Lower leg skin (tissue), 3 donors: ENCODE measurements at regions not wholly inside any gene's neighbourhood (a gene's known extent, or its start where the extent isn't known, plus 50 kb on each side); places are given as distances from the start of the nearest gene placed in this dataset.

Source experiments
- POLR2A ChIP-seq, 2 donors: fragments of 450-650 bp; IDR thresholded peaks; one replicate each; pipeline ENCODE4 v1.6.1; 2016 to 2017; ENCODE audit warnings: antibody characterized with exemption in 2 of 2, mild to moderate bottlenecking in 1 of 2, moderate library complexity in 1 of 2
- TF ChIP-seq, protein P1 (sequence below), 3 donors: fragments of 450-650 bp; IDR thresholded peaks; one replicate each; pipeline ENCODE4 v1.5.1; 2016; ENCODE audit warnings: antibody characterized with exemption in 3 of 3, mild to moderate bottlenecking in 3 of 3, moderate library complexity in 2 of 3

DNA sequence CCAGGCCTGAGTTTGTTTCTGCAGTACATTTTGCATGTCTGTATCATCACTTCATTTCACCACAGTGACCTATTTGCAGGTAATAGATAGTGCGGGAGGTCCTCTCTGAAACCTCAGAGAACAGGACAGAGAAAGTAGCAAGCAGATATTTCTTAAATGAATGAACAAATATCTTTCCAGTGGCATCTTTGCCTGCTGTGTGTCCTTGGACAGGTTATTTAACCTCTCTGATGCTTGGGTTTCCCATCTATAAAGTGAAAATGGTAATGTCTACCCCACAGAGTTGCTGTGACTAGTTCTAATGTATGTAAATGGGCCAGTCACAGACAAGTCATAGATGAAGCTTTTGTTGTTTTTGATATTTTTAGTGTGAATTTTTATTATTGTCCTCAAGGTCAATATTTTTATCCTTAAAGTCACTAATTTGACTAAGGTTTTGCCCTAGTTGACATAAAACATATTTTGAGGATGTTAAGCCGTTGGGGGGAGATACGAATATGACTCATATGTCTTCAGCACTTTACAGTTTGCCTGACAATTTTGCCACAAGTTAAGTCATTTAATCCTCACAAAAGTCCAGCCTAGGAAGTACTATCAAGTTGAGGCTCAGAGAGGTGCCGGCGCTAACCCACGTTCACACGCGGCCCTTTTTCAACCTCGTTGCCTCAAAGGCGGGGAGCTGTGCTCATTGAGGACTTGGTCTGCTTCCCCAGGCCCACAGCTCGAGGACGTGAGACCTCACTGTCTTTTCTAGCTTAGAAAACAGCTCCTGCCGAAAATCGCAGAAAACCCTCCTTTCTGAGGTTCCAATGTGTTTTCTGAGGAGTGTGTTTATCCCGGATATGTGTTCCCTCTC is 126.7 kb upstream of the STX18 start:
- TF ChIP-seq, protein P1, sequence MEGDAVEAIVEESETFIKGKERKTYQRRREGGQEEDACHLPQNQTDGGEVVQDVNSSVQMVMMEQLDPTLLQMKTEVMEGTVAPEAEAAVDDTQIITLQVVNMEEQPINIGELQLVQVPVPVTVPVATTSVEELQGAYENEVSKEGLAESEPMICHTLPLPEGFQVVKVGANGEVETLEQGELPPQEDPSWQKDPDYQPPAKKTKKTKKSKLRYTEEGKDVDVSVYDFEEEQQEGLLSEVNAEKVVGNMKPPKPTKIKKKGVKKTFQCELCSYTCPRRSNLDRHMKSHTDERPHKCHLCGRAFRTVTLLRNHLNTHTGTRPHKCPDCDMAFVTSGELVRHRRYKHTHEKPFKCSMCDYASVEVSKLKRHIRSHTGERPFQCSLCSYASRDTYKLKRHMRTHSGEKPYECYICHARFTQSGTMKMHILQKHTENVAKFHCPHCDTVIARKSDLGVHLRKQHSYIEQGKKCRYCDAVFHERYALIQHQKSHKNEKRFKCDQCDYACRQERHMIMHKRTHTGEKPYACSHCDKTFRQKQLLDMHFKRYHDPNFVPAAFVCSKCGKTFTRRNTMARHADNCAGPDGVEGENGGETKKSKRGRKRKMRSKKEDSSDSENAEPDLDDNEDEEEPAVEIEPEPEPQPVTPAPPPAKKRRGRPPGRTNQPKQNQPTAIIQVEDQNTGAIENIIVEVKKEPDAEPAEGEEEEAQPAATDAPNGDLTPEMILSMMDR (IDR thresholded peaks at IDR 0.05) = no peak
- no peak for TF ChIP-seq POLR2A (IDR thresholded peaks at IDR 0.05)
